CD4-positive, alpha-beta T cell treated with Interleukin-6 for 4 hours (primary cell): ENCODE measurements at regions not wholly inside any gene's neighbourhood (a gene's known extent, or its start where the extent isn't known, plus 50 kb on each side); places are given as distances from the start of the nearest gene placed in this dataset.

ENCODE experiments used
- DNase-seq: peaks from one replicate; pipeline ENCODE4 v3.0.0-alpha.2; 2020; ENCODE audit warnings: mixed read lengths

GRCh38 chr13:27370305-27370872, 54.0 kb upstream of the GTF3A start:
- DNase-seq: no peak

- DNase-seq: no peak
Measured at GRCh38 chr13:27371932-27372331, 52.5 kb upstream of the GTF3A start.

DNA sequence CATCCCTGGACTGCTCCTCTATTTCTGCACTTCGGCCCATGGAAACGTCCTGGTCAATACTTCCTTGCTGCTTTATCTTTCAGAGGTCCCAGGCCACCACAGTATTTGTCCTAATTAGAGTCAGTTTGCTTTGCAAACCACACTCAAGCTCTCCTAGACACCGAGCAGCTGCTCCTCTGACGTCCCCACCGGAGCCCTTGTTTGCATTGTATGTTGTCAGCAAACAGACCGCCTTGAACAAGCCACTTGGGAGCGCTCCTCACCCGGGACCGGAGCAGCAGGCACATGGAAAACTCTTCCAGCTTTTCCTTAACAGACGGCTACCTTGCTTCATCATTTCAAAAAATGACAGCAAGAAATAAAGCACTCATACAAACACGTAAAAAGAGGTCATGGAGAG, 51.5 kb upstream of the GTF3A start:
- no peak for DNase-seq

GRCh38 chr13:27374126-27374613, 50.2 kb upstream of the GTF3A start:
- DNase-seq: no peak
